ENCODE measurements at regions not wholly inside any gene's neighbourhood (a gene's known extent, or its start where the extent isn't known, plus 50 kb on each side); places are given as distances from the start of the nearest gene placed in this dataset.

- no peak for TF ChIP-seq GABPA (IDR thresholded peaks at IDR 0.05 in 1 of 2, conservative IDR thresholded peaks at IDR 0.05 in 1 of 2)
- TF ChIP-seq EGR1 (IDR thresholded peaks at IDR 0.05; ENCODE audit: low read depth in 2 of 2): no peak
- no peak for TF ChIP-seq FOXA2 (IDR thresholded peaks at IDR 0.05)
- no peak for TF ChIP-seq SP1 (IDR thresholded peaks at IDR 0.05)
Measured at GRCh38 chr4:138005486-138005885, 236.7 kb downstream of the SLC7A11 start (continued).

GRCh38 chr4:138003248-138003647 is 238.9 kb downstream of the SLC7A11 start:
- H3K4me3 ChIP-seq (ENCODE audit: low read depth in 1 of 3, low read length in 3 of 3): no peak overlapping the region
- TF ChIP-seq HNF4A (conservative IDR thresholded peaks at IDR 0.05): no peak
- TF ChIP-seq YY1 (IDR thresholded peaks at IDR 0.05): no peak
- no peak for TF ChIP-seq JUND (IDR thresholded peaks at IDR 0.05)
- TF ChIP-seq, protein P1, sequence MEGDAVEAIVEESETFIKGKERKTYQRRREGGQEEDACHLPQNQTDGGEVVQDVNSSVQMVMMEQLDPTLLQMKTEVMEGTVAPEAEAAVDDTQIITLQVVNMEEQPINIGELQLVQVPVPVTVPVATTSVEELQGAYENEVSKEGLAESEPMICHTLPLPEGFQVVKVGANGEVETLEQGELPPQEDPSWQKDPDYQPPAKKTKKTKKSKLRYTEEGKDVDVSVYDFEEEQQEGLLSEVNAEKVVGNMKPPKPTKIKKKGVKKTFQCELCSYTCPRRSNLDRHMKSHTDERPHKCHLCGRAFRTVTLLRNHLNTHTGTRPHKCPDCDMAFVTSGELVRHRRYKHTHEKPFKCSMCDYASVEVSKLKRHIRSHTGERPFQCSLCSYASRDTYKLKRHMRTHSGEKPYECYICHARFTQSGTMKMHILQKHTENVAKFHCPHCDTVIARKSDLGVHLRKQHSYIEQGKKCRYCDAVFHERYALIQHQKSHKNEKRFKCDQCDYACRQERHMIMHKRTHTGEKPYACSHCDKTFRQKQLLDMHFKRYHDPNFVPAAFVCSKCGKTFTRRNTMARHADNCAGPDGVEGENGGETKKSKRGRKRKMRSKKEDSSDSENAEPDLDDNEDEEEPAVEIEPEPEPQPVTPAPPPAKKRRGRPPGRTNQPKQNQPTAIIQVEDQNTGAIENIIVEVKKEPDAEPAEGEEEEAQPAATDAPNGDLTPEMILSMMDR (IDR thresholded peaks at IDR 0.05; ENCODE audit: low read depth, low read length, missing input control): no peak
- no peak for TF ChIP-seq TAF1 (conservative IDR thresholded peaks at IDR 0.05)
- no peak for TF ChIP-seq RAD21 (IDR thresholded peaks at IDR 0.05)
- TF ChIP-seq EGR1 (IDR thresholded peaks at IDR 0.05; ENCODE audit: low read depth in 2 of 2): no peak
- TF ChIP-seq MAX (IDR thresholded peaks at IDR 0.05): no peak
- no peak for TF ChIP-seq FOXA2 (IDR thresholded peaks at IDR 0.05)
- no peak for TF ChIP-seq NR2F2 (IDR thresholded peaks at IDR 0.05)
- TF ChIP-seq FOXA1 (IDR thresholded peaks at IDR 0.05): no peak
- TF ChIP-seq SP1 (IDR thresholded peaks at IDR 0.05): no peak
- no peak for TF ChIP-seq HNF4G (IDR thresholded peaks at IDR 0.05)
- TF ChIP-seq REST (IDR thresholded peaks at IDR 0.05): no peak
- TF ChIP-seq GABPA (IDR thresholded peaks at IDR 0.05 in 1 of 2, conservative IDR thresholded peaks at IDR 0.05 in 1 of 2): no peak
- TF ChIP-seq, protein P2, sequence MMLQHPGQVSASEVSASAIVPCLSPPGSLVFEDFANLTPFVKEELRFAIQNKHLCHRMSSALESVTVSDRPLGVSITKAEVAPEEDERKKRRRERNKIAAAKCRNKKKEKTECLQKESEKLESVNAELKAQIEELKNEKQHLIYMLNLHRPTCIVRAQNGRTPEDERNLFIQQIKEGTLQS (IDR thresholded peaks at IDR 0.05): no peak
- no peaks in the 10 kb centered on the region for H3K36me3 ChIP-seq (ENCODE audit: control insufficient read depth in 4 of 4, insufficient read depth in 3 of 4, low read depth in 1 of 4, low read length in 3 of 4)
- H3K27me3 ChIP-seq (ENCODE audit: control insufficient read depth in 4 of 4, insufficient read depth in 4 of 4, low read length in 3 of 4): no peaks in the 10 kb centered on the region
- DNase-seq (ENCODE audit: low spot score): no peak
- H3K27ac ChIP-seq (ENCODE audit: low read depth in 1 of 2, low read length in 2 of 2): no peak overlapping the region
- no peaks in the 10 kb centered on the region for H3K9me3 ChIP-seq (ENCODE audit: control insufficient read depth in 4 of 4, low read length in 3 of 4)
- no peaks in the 10 kb centered on the region for H3K4me1 ChIP-seq (ENCODE audit: control insufficient read depth in 4 of 4, insufficient read depth in 4 of 4, low read length in 3 of 4)
- no peak overlapping the region for H3K9ac ChIP-seq (ENCODE audit: low read depth in 1 of 2, low read length in 2 of 2)

All from liver (tissue), 7 donors.